OCI-LY1 (cell line): ENCODE measurements at regions not wholly inside any gene's neighbourhood (a gene's known extent, or its start where the extent isn't known, plus 50 kb on each side); places are given as distances from the start of the nearest gene placed in this dataset.

ENCODE experiments used
- CTCF ChIP-seq: fragments of 200-600 bp; sonication (generic), shearing (Covaris generic); IDR thresholded peaks from 2 replicates; pipeline ENCODE4 v1.5.1; 2017; ENCODE audit warnings: mild to moderate bottlenecking, antibody characterized with exemption, low read length, moderate library complexity, mixed read lengths
- EZH2 ChIP-seq: fragments of 200-600 bp; sonication (generic), shearing (Covaris generic); IDR thresholded peaks from 2 replicates; pipeline ENCODE4 v1.8.0; 2017; ENCODE audit warnings: borderline replicate concordance, mixed run types, mild to moderate bottlenecking, antibody characterized with exemption, low read length, moderate library complexity, mixed read lengths

DNA sequence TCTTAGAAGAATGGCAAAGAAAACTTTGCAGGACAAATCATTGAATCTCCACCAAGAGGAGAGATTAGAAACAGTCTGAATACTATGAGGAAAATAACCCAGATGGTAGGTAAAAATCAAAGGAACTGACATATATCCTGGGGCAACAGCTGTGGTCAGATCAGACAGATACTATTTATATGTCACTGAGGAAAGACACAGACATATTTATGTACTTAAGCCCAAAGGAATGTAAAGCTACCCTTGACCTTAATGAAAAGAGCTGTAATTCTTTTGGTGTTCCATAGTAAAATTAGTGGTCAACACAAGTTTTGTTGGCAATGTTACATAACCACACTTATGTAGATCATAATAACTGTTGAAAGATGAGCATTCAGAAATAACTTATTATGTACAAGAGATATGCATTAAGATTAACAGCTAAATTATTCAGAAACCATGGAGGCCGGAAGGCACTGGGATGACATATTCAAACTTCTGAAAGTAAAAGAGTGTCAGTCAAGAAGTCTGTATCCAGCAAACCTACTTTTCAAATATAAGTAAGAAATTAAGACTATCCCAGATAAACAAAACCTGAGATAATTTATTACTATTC, 166.1 kb upstream of the SAMSN1 start:
- TF ChIP-seq CTCF (no peak), EZH2 (no peak)
